Effector CD8-positive, alpha-beta T cell (primary cell): ENCODE measurements at regions not wholly inside any gene's neighbourhood (a gene's known extent, or its start where the extent isn't known, plus 50 kb on each side); places are given as distances from the start of the nearest gene placed in this dataset.
"Not testable (repeated sequence)": the region's sequence is repeated elsewhere in the genome, so short reads cannot be mapped to it uniquely, and the experiment has no call there.

Source experiments
- DNase-seq: peaks from one replicate; lab custom pipeline; 2025; lab: John Stamatoyannopoulos, UW

DNA sequence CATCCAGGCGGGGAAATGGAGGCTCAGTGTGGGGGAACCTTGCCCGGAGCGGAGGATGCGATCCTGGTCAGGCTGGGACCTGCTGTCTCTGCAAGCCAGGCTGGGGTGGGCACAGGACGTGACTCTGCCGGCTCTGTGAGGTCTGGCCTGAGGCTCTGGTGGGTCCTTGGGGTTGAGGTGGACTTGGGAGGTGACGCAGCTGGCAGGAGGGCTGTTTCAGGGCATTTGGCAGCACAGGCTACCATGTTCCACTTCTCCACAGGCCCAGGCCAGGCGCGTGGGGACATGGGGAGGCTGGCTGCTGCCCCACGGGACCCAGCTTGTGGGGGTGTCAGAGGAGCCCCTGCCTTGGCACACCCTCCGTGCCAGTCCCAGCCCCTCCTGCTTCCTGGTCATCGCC is 1199.7 kb downstream of the BRD1 start:
- DNase-seq, result no peak

DNA sequence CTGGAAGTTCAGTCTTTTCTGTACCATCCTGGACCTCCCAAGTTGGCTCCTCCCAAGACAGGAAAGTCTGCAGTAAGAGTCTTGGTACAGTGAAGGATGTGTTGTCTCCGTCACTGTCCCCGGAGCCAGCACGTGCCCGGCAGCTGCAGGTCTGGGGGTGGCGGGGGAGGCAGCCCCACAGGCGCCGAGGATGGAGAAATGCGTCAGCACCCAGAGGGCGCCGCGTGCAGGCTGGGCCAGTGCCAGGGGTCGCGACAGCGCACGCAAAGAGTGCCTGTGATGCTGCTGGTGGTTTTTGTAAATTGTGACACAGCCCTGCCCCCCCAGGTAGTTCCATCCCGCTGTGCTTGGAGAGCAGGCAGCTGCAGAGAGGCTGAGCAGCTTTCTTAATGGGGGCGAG is 1200.5 kb downstream of the BRD1 start:
- DNase-seq, result no peak

- DNase-seq, result no peak
Observed at GRCh38 chr22:48624401-48624800, 1203.3 kb downstream of the BRD1 start.

GRCh38 chr22:48622891-48623545 is 1204.7 kb downstream of the BRD1 start:
- DNase-seq, result no peak

DNA sequence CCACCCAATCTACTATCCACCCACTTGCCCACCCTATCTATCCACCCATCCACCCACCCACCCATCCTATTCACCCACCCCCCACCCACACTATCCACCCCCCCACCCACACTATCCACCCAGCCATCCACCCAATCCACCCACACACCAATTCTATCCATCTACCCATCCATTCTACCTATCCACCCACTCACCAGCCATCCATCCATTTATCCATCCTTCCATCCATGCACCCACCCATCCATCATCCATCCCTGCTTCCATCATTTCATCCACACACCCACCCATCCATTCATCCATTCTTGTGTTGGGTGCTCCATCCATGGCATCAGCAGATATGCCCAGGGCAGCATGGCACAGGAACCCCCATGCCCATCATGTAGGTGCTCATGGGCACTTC is 1206.6 kb downstream of the BRD1 start:
- no peak for DNase-seq

DNA sequence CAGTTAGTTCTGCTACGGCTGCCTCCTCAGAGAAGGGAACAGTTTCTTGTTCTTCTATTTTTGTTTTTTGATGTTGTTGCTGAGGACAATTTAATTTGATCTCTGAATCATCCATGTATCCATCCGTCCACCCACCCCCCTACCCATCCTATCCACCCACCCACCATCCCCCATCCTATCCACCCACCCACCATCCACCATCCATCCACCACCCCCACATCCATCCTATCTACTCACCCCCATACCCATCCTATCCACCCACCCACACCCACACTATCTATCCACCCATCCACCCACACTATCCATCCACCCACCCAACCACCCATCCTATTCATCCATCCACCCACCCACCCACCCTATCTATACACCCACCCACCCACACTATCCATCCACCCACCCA is 1207.2 kb downstream of the BRD1 start:
- not testable (repeated sequence) for DNase-seq

DNA sequence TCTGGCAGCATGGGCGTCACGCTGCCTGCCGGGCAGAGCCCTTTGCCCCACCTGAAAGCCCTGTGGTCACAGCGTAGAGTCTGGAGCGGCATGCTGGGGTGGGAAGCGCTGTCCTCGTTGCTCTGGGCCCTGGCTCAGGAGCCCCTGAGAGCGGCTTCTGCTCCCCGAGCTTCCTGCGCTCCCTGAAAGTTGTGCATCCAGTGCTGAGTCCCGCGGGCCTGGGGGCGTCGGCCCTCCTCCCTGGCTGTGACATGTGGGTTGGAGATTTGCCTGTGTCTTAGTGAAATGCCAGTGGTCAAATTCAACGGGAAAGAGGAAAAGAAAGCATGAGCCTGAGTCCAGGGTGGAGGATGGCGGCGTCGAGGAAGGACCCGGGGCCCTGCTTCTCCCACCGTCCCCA is 1208.0 kb downstream of the BRD1 start:
- no peak for DNase-seq

DNA sequence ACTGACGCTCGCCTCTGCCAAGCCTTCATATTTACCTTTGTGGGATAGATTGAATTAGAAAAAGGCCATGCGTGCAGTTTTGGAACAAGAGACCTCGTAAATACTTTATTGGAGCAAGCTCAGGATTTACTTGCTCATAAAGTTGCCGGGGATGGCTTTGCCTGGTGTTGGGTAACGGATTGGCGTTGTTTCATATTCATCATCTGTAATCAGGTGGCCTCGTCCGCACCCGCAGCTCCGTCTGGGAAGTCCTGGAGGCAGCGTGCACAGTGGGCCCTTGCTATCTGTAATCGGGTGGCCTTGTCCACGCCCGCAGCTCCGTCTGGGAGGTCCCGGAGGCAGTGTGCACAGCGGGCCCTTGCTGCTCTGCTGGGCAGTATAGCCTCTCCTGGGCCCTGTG is 1209.3 kb downstream of the BRD1 start:
- DNase-seq, result no peak

DNA sequence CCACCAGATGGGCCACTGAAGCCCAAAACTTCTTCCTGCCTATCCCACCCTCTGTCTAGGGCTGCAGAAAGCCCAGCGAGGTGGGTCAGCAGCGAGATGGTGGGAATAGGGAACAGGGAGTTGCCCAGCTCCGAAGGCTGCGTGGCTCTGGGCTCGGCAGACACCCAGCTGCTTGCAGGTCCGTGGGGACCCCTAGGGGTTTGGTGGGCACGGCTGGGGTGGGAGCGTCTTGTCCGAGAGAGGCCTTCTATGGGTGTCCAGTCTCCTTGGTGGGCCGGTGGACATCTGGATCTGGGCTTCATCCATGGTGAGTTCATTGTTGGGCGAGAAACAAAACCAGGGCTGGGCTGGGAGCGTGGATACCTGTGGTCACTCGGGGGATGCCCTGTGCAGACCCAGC is 1211.0 kb downstream of the BRD1 start:
- no peak for DNase-seq

- no peak for DNase-seq
Observed at GRCh38 chr22:48615171-48616008, 1212.3 kb downstream of the BRD1 start.

DNA sequence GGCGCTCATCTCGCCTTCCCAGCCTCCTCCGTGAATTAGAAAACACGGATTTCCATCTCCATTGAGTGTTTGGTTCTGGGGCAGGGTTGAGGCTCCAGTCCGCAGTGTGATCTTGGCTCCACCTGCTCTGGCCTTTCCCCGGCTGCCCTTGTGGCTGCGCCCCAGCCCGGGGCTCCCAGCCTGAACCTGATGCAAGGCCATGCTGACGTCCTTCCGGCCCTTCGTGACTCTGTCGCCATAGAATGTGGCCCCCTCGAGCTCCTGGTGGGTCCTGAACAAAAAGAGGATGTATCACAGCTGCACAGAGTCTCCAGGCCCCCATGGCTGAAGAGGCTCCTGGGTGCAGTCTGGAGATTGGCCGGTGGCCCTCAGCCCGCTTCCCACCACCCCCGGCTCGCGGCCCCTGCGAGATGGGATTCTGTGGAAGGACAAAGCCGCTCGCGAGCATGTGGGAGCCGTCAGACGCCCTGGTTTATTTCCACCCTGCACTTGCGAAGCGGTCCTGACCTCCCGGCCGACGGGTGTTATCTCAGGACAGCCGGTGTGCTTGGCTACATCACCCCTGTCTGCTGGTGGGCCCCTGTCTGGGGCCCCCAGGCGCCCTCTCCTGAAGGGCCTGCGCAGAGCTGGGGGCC is 1214.0 kb downstream of the BRD1 start:
- no peak for DNase-seq

DNA sequence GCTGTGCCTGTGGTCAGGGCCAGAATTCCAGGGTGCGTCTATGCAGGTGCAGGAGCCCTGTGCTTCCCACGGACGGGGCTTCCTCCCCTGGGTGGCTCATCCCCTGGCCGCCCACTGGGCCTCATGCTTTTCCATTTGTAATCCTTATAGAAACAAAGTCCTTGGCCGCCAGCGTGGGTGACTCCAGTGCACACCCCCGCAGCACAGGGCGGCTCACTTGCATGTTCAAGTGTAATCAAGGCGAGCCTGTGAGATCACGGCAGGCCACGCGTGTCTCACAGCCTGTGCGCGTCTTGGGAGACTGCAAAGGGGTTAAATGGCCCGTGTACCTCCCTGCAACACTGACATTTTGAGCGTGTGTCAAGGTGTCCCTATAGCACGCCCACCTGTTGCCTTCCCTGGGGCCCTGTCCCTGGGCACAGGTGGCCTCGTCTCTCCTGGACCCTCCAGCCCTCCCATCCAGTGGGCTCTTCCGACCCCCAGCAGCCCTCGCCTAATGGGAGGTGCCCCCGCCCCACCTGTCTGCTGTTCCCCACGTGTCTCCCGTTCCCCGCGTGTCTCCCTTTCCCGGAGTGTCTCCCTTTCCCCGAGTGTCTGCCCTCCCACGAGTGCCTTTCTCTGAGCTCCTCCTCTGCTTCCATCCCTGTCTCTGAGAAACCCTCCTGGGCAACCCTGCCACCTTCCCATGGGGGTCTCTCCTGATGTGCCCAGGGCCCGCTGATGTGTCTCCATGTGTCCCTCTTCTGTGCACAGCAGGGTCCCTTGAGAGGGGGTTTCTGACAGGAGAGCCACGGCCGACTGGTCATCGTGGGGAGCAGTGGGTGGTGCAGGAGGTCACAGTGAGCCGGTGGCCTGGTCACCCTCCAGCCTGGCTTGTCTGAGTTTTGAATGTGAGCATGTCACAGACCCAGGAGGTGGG is 1215.3 kb downstream of the BRD1 start:
- DNase-seq, result no peak

DNA sequence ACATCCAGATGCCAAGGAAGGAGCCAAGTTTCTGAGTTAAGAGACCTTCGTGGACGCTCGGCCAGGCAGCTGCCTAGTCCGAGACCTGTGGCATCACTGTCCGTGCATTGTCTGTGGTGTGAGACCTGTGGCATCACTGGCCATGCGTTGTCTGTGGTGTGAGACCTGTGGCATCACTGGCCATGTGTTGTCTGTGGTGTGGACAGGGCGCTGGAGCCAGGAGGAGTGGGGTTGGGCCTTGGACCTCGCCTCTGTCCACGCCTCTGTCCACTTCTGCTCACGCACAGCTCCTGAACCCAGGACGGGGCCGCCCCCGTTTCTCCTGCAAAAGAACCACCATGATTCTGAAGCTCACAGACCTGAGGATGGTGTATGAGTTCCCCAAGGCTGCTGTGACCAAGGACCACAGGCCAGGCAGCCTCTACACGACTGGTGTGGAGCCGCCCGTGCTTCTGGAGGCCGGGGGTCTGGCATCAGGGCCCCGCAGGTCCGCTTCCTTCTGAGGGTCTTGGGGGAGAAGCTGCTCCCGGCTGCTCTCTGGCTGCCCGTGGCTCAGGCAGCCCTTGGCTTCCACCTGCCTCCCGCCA is 1218.3 kb downstream of the BRD1 start:
- no peak for DNase-seq

DNA sequence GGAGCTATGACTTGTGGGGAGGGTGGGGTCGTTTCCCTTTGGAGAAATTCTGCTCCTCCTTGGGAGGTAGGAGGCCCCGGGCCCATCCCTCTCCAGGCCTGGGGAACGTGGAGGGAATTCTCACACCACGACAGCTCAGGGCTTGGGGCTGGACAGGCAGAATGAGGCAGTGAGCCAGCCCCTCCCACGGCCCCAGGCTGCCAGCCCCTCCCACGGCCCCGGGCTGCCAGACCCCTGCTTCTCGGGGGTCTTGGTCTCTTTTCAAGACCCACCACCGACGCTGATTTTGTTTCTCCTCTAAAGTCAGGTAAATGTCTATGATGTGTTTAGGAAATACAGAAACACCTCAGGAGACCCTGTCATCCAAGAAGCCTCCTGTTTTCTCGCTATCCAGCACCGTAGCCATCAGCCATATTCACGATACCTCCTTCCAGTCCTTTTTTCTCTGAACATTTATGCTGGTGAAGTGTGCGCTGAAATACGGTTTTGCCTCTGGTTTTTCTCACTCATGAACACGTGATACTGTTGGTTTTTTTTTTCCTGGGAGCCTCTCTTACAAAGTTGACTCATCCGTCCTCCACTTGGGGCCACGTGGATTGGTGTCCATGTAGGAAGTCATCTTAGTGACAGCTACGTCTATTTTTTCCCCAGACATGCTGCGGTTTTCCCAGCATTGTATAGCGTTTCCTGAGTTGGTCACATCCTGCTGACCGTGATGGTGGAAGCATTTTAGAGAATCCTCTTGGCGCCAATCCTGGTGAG is 1219.6 kb downstream of the BRD1 start:
- DNase-seq, result no peak

GRCh38 chr22:48606684-48607307 is 1220.9 kb downstream of the BRD1 start:
- no peak for DNase-seq

DNA sequence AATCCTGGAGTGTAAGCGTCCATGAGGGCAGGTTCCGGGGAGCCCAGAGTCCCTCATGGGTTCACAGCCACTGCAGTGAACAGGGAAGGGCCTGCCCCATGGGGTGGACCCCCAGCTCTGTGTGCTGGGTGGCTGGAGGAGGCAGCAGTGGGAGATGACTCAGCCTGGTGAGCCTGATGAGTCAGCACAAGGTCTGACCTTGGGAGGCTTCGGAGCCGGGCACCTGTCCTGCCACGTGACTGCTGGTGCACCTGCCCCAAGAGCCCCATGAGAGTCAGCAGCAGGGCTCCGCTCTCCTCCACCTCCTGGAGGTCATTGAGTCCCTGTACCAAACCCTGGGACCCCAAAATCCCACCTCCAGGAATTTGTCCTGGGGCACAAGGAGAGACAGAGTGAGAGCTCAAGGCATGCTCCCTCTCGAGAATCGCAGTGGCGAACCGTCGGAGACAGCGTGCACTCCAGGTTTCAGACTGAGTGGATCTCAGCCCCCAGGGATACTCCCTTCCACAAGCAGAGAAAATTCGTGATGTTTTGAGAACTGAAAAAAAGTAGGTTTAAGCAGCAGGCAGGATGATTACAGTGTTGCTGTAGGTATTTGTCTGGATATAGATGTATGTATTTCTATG is 1221.7 kb downstream of the BRD1 start:
- DNase-seq, result no peak

DNA sequence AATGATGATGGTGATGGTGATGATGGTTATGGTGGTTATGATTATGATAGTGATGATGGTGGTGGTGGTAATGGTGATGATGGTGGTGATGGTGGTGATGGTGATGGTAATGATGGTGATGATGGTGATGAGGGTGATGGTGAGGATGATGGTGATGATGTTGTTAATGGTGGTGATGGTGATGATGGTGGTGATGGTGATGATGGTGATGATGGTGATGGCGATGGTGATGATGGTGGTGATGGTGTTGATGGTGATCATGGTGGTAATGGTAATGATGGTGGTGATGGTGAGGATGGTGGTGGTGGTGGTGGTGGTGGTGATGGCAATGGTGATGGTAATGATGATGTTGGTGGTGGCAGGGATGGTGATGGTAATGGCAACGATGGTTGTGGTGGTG is 1222.5 kb downstream of the BRD1 start:
- no peak for DNase-seq

DNA sequence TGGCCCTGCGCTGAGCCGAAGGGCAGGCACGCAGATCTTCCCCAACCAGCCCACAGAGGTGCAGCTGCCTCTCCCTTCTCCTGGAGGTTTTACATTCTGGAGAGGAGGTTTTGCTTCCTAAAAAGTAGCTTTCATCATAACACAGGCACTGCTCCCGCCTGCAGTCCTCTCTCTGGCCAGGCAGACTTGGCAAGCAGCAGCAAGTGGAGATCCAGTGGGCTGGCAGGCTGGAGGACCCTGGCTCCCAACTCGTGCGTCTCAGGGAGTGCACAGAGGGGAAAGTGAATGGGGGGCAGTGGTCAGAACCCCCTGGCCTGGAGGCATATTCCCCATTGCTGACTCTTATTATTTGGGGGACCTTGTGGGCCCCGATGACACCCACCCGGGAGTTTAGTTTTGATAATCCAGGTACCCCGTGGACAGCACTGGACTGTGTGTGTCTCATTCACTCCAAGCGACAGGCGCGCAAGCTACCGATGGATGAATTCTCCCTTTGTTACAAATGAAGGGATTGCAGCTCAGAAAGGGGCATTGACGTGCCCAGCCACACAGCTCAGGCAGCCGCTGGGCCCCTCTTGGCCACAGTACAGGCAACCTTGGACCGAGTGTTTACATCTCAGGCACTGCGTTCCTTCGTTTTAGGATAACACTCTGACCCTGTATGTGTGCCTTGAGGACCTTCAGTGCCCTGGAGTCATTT is 1223.9 kb downstream of the BRD1 start:
- DNase-seq, result no peak

GRCh38 chr22:48602805-48603518 is 1224.7 kb downstream of the BRD1 start:
- no peak for DNase-seq
